T-helper 1 cell (primary cell): ENCODE measurements at regions not wholly inside any gene's neighbourhood (a gene's known extent, or its start where the extent isn't known, plus 50 kb on each side); places are given as distances from the start of the nearest gene placed in this dataset.
"Not testable (repeated sequence)": the region's sequence is repeated elsewhere in the genome, so short reads cannot be mapped to it uniquely, and the experiment has no call there.

Experiments
- DNase-seq, 5 donors: peaks; one replicate each; pipeline ENCODE4 v3.0.0-alpha.2; 2012 to 2020

- DNase-seq = no peak
Observed at GRCh38 chr6:8361259-8361658, 74.1 kb downstream of the SLC35B3 start.

- no peak for DNase-seq
Observed at GRCh38 chr6:8352966-8353340, 82.4 kb downstream of the SLC35B3 start.

DNA sequence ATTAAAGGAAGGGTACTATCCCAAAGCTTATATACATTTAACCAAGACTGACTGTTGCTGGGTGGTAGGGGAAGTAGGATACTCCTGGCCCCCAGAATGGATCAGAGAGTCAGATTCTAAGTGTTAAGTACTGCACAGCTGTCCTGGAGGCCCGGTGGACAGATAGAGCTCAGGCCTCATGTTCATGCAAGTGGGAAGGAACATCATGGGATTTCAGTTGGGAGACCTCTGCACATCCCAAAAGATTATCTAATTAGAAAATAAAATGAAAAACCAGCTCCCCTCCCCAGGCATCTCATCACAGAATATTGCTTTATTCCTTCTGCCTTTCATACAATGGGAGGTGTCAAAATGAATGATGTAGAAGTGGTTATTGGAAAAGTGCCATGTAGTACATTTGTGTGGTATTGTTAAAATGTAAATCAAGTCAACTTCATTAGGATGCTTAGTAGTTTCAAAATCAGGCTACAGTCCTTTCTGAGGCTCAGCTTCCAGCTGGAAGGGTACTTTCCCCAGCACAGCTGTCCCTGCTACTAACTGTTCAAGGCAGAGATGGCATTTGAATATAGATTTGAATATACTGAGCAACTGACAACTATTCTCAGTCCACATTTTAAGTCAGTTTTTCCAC lies 82.9 kb downstream of the SLC35B3 start:
- DNase-seq = no peak

DNA sequence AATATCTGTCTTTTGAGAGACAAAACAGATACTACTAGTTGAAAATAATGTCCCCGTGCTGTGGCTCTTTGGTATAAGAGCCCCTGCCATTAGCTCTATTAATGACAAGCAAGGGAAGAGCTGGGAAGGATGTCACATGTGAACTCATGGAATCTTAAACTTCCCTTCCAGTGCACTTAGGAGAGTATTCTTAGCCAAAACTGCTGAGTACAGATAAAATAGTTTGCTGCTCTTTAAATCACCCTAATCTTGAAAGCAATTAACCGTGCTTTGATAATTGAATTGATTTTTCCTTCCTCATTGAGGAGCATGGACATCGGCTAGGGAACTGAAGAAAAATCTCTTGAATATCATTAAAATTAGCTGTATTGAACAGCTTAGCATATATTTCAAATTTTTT lies 91.7 kb downstream of the SLC35B3 start:
- no peak for DNase-seq

GRCh38 chr6:8342241-8342819 lies 93.0 kb downstream of the SLC35B3 start:
- no peak for DNase-seq

DNA sequence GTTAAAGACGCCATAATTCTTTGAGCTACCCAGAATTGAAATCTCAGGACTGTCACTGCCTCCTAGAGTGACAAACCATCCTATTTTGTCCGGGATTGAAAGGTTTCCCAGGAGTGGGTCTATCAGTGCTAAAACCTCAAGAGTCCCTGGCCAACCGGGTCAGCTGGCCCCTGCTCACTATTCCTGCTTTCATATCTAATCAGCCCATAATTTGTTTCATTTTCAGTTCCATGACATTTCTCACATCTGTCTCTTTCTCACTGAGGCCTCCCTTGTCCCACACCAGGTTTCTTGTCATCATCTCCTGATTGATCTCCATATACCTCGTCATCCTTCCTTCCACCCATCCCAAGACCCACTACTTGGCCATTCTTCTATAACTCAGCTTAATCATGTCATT lies 98.2 kb downstream of the SLC35B3 start:
- no peak for DNase-seq

DNA sequence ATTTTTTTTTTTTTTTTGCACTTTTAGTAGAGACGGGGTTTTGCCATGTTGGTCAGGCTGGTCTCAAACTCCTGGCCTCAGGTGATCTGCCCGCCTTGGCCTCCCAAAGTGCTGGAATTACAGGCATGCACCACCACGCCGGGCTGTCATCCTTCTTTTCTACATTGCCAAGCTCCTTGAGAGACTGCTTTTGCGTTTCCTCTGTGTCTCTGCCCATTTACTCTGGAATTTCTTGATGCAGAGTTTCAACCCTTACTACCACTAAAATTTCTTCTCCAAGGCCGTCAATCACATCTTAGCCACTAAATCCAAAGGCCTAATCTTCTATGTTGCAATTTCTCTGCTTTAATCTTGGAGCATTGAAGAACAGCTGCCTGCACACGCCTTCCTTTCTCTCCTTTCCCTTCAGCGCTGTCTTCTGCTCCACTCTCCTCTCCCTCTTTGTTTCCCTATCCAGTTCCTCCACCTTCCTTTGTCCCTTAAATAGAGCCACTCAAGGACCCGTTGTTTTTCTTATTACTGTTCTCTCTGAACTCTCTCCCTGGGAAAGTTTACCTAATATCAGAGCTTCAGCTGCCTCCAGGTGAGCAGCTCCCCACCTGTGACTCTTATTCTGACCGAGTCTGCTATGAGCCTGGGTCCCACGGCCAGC lies 98.8 kb downstream of the SLC35B3 start:
- DNase-seq = no peak

DNA sequence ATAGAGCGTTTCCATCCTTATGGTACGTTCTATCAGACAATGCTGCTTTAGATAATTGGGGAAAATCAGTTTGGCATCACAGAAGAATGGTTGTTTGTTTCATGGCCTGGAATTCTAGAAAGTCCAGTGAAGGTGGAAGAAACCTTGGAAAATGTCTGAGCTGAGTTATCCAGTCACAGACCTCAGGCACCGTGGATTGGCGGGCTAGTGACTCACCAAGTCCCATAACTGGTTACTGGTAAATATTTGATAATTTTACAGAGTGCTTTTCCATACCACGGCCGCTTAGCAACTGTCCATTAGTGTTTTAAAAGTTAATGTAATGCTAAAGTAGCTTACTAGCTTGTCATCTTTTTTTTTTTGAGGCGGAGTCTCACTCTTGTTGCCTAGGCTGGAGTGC lies 99.4 kb downstream of the SLC35B3 start:
- DNase-seq = no peak

- no peak for DNase-seq
Observed at GRCh38 chr6:8335381-8335780, 100.0 kb downstream of the SLC35B3 start.

DNA sequence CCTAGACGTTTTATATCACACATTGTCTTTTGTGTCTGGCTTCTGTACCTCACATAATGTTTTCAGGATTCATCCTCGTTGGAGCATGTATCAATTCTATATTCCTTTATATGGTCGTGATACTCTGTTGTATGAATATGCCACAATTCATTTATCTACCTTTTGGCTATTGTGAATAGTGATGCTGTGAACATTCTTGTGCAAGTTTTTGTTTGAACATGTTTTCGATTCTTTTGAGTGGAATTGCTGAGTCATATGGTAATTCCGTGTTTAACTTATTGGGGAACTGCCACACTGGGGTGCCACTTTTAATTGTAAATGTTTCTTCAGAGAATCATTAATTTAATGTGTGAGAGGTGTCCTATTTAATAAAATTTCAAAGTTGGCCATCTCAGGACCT lies 101.2 kb downstream of the SLC35B3 start:
- no peak for DNase-seq

GRCh38 chr6:8329562-8329961 lies 105.8 kb downstream of the SLC35B3 start:
- no peak for DNase-seq

DNA sequence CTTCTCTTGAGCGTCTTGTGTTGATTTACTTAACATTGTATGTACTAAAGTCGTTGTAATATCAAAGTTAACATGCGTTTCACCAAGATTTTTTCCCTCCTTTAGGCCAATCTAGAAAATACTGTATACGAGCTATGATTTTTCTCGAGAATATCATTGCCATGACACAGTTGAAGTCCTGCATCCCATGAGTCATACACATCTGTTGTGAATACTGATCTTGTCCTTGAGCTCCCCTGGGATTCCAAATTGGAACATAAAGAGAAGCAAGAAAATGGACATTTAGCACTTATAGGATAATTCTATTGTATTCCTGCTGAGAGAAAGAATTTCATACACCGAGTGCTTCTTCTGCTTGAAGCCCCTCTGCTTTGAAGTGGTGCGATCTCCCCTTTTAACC lies 109.6 kb downstream of the SLC35B3 start:
- DNase-seq = no peak

DNA sequence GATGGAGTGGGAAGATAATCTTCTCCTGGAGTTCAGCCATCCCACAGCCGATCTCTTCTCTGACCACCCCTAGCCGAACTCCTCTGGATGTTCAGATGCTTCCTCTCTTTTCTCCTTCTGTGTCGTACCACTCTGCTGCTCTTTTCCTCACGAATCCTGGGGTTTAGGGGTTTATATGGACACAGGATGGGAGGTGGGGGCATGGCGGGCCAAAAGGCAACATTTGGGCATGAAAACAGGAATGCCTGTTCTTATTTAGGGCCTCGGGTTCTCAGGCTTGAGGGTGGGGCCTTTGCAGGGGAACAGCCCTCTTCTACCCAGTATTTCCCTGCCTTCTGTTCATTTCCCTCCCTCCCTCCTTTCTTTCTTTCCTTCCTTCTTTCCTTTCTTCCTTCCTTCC lies 112.7 kb downstream of the SLC35B3 start:
- DNase-seq = no peak

DNA sequence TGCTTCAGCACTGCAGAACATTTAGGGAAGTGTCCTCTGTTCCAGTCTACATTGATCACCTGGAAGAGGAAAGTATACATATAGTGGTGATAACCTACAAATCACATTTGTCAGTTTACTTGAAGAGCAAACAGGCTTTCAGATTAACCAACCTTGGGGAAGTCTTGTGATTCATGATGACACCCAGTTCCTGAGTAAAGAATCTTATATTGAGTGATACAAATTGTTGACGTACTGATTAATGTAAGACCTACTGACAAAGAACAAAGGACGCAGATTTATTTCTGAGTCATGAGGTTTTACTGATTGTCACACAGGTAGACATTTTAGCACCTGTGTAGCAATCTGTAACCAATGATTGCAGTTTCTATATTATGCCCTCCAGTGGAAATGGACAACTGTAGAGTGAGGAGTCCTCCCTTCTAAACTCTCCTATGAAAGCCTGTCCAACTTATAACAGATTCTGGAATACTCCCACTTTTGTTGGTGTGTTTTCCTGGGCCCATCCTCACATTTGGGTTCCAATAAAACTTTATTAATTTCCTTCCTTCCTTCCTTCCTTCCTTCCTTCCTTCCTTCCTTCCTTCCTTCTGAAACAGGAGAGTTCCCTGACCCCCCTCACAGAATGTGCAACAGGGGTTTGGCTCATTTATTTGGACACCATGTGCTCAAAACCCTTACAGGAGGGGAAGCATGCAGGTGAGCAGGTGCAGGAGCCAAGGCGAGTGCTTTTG lies 113.5 kb downstream of the SLC35B3 start:
- DNase-seq = no peak

DNA sequence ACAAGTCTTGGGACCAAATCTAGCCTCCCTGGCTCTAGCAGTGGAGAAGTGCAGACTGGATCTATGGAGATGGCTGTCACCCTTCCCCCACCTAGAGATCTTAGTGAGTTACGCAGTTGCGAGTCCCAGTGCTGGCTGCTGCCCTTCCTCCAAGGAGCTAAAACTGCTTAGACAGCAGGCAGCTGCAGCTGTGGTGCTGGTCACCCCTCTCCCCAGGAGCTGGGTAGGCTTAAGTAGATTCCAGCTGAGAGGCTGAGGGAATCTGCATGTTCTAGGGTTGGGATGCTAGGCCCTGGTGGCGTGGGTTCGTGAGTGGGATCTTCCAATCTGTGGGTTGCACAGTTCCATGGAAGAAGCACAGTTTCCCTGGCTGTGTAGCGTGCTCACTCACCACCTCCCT lies 120.2 kb downstream of the SLC35B3 start:
- DNase-seq = no peak

- no peak for DNase-seq
Observed at GRCh38 chr6:8301502-8301901, 133.8 kb downstream of the SLC35B3 start.

DNA sequence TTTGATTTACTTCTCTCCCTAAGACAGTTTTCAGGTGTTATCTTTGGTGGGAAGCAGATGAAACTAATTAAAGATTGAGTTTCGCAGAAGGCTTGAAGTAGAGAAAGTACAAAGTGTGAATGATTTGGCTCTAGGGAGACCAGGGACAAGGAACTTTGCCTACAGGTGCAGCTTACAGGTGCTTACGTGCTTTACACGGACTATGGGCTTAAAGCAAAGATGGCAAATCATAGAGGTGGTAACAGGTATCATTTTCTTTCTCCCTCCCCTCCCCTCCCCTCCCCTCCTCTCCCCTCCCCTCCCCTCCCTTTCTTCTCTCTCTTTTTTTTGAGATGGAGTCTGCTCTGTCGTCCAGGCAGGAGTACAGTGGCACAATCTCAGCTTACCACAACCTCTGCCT lies 136.3 kb downstream of the SLC35B3 start:
- DNase-seq = no peak

- not testable (repeated sequence) for DNase-seq
Observed at GRCh38 chr6:8282946-8283345, 152.4 kb downstream of the SLC35B3 start.

DNA sequence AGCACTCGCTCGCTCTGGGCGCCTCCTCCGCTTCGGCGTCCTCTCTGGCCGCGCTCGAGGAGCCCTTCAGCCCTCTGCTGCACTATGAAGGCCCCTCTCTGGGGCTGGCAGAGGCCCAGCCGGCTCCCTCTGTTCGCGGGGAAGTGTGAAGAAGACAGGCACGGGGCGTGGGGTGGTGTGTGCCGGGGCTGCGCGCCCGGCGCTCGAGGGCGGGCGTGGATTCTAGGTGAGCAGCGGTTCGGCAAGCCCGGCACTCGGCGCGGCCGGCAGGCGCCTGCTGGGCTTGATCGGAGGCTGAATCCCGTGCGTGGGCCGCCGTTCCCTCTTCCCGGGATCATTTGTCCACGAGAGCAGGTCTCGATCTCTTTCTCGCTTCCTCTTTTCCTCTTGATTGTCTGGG lies 153.0 kb downstream of the SLC35B3 start:
- DNase-seq = no peak

GRCh38 chr6:8279041-8279805 lies 156.1 kb downstream of the SLC35B3 start:
- no peak for DNase-seq

GRCh38 chr6:8278562-8278961 lies 156.8 kb downstream of the SLC35B3 start:
- no peak for DNase-seq

GRCh38 chr6:8277769-8278168 lies 157.6 kb downstream of the SLC35B3 start:
- DNase-seq = no peak

- DNase-seq = no peak
Observed at GRCh38 chr6:8276148-8276547, 159.2 kb downstream of the SLC35B3 start.
